HG03521 (cell line): ENCODE measurements at regions not wholly inside any gene's neighbourhood (a gene's known extent, or its start where the extent isn't known, plus 50 kb on each side); places are given as distances from the start of the nearest gene placed in this dataset.

ENCODE experiments used
- ATAC-seq: cut with Tn5 transposase; IDR thresholded peaks from one replicate; pipeline ENCODE4 v1.9.1; 2021; ENCODE audit warnings: mild to moderate bottlenecking, moderate library complexity; ENCODE audit not compliant: unreplicated experiment

GRCh38 chr13:53143757-53144339 is 115.2 kb downstream of the OLFM4 start:
- no peak for ATAC-seq

GRCh38 chr13:53144826-53145225 is 116.2 kb downstream of the OLFM4 start:
- ATAC-seq = no peak

- ATAC-seq = no peak
Measured at GRCh38 chr13:53150568-53150967, 122.0 kb downstream of the OLFM4 start.

- peak; percentile 95 for ATAC-seq
Measured at GRCh38 chr13:53151336-53152056, 122.9 kb downstream of the OLFM4 start.

- no peak for ATAC-seq
Measured at GRCh38 chr13:53152057-53152421, 123.4 kb downstream of the OLFM4 start.

GRCh38 chr13:53158201-53158600 is 129.6 kb downstream of the OLFM4 start:
- ATAC-seq = no peak

- ATAC-seq = no peak
Measured at GRCh38 chr13:53159431-53159830, 130.8 kb downstream of the OLFM4 start.

- ATAC-seq = no peak
Measured at GRCh38 chr13:53160211-53160610, 131.6 kb downstream of the OLFM4 start.

GRCh38 chr13:53161251-53161650 is 132.6 kb downstream of the OLFM4 start:
- no peak for ATAC-seq

- ATAC-seq = no peak
Measured at GRCh38 chr13:53165261-53165660, 136.6 kb downstream of the OLFM4 start.

GRCh38 chr13:53167561-53167960 is 138.9 kb downstream of the OLFM4 start:
- ATAC-seq = no peak

- no peak for ATAC-seq
Measured at GRCh38 chr13:53170910-53171309, 142.3 kb downstream of the OLFM4 start.

GRCh38 chr13:53174545-53174944 is 145.9 kb downstream of the OLFM4 start:
- no peak for ATAC-seq

GRCh38 chr13:53180684-53181083 is 152.1 kb downstream of the OLFM4 start:
- ATAC-seq = no peak

GRCh38 chr13:53182724-53183123 is 154.1 kb downstream of the OLFM4 start:
- no peak for ATAC-seq

GRCh38 chr13:53188120-53188519 is 159.5 kb downstream of the OLFM4 start:
- no peak for ATAC-seq

GRCh38 chr13:53189162-53189561 is 160.5 kb downstream of the OLFM4 start:
- no peak for ATAC-seq

GRCh38 chr13:53191091-53191490 is 162.5 kb downstream of the OLFM4 start:
- no peak for ATAC-seq

- no peak for ATAC-seq
Measured at GRCh38 chr13:53197424-53197823, 168.8 kb downstream of the OLFM4 start.

- ATAC-seq = no peak
Measured at GRCh38 chr13:53198017-53198416, 169.4 kb downstream of the OLFM4 start.

- ATAC-seq = no peak
Measured at GRCh38 chr13:53198736-53199135, 170.1 kb downstream of the OLFM4 start.

- ATAC-seq = no peak
Measured at GRCh38 chr13:53200075-53200474, 171.5 kb downstream of the OLFM4 start.
